DOHH2 (cell line): ENCODE measurements at regions not wholly inside any gene's neighbourhood (a gene's known extent, or its start where the extent isn't known, plus 50 kb on each side); places are given as distances from the start of the nearest gene placed in this dataset.

ENCODE experiments used
- CTCF ChIP-seq: fragments of 200-600 bp; sonication (generic); IDR thresholded peaks from one replicate; pipeline ENCODE4 v1.5.1; 2014; ENCODE audit warnings: antibody characterized with exemption, mild to moderate bottlenecking, low read depth, low read length; ENCODE audit not compliant: poor library complexity, severe bottlenecking
- EZH2phosphoT487 ChIP-seq: fragments of 200-600 bp; sonication (generic); IDR thresholded peaks from 2 replicates; pipeline ENCODE4 v1.6.1; 2017; ENCODE audit warnings: borderline replicate concordance, mild to moderate bottlenecking, antibody characterized with exemption, low read length, moderate library complexity, mixed read lengths

- TF ChIP-seq CTCF (no peak), EZH2phosphoT487 (no peak)
Measured at GRCh38 chr17:79405823-79406222, 205.0 kb downstream of the RBFOX3 start.
